Lower lobe of right lung (tissue), 2 donors: ENCODE measurements at regions not wholly inside any gene's neighbourhood (a gene's known extent, or its start where the extent isn't known, plus 50 kb on each side); places are given as distances from the start of the nearest gene placed in this dataset.
A peak's percentile ranks its signal among the peaks of the same experiment; 100 is the strongest.

ENCODE experiments used
- ATAC-seq, 2 donors: fragments of 200-7000 bp; cut with Tn5 transposase; one replicate each; pipeline ENCODE4 v1.9.1; 2020 to 2022; ENCODE audit warnings: mild to moderate bottlenecking in 2 of 2, moderate library complexity in 2 of 2
- DNase-seq: peaks from one replicate; pipeline ENCODE4 v3.0.0-alpha.2; 2020
- H3K27ac ChIP-seq: fragments of 200-600 bp; one replicate; pipeline ENCODE4 v1.8.0; 2022
- H3K27me3 ChIP-seq: fragments of 200-600 bp; one replicate; pipeline ENCODE4 v1.8.0; 2022; ENCODE audit warnings: low read depth
- H3K36me3 ChIP-seq: fragments of 200-600 bp; one replicate; pipeline ENCODE4 v1.8.0; 2022; ENCODE audit warnings: mild to moderate bottlenecking
- H3K4me1 ChIP-seq: fragments of 200-600 bp; one replicate; pipeline ENCODE4 v1.8.0; 2022
- H3K4me3 ChIP-seq: fragments of 200-600 bp; one replicate; pipeline ENCODE4 v1.8.0; 2022; ENCODE audit warnings: mild to moderate bottlenecking
- H3K9me3 ChIP-seq: fragments of 200-600 bp; one replicate; pipeline ENCODE4 v1.8.0; 2022
- intact Hi-C: fragments of 100-400 bp; cut with DNase I; formaldehyde crosslinking; loops from one replicate; pipeline ENCODE4 v1.11.0; 2022
- TF ChIP-seq, protein P1 (sequence below): fragments of 200-600 bp; IDR thresholded peaks from one replicate; pipeline ENCODE4 v1.8.0; 2022; ENCODE audit warnings: antibody characterized with exemption, mild to moderate bottlenecking
- donor health status: DM: no; HTN: yes; CAD: no; lungs with severe emphysema.

DNA sequence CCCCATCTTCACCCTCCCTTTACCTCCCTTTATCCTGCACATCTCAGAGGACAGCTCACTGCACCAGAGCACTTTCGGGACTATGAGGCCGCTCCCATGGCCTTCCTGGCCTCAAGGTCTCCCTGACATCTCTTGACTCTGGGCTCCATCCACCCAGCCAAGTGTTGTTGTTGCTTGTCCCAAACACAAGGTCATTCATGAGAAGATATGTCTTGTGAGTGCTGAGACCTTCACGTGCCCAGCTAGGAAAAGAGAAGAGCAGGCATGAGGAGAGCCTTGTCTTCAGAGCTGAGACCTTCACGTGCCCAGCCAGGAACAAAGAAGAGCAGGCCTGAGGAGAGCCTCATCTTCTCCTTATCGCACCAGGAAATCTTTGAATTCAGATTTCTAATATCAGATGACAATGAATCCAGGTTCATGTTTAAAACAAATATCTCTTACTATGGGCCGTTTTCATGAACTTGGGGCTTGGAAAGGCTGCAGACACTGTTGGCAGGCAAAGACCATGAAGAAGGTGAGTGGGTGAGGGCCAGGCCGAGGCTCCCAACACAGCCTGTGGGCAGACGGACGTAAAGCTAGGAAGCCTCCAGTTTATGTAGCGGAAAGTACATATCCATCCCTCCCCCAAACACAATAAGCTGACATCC is 256.1 kb downstream of the NDUFA10 start:
- Histone ChIP-seq H3K4me1 (no peaks in the 10 kb centered on the region), H3K36me3 (no peaks in the 10 kb centered on the region), H3K4me3 (no peak overlapping the region), H3K27ac (no peak overlapping the region), H3K9me3 (peaks cover 6% of the 10 kb centered on the region), H3K27me3 (no peaks in the 10 kb centered on the region)
- peak; percentile 14 for DNase-seq
- TF ChIP-seq, protein P1, sequence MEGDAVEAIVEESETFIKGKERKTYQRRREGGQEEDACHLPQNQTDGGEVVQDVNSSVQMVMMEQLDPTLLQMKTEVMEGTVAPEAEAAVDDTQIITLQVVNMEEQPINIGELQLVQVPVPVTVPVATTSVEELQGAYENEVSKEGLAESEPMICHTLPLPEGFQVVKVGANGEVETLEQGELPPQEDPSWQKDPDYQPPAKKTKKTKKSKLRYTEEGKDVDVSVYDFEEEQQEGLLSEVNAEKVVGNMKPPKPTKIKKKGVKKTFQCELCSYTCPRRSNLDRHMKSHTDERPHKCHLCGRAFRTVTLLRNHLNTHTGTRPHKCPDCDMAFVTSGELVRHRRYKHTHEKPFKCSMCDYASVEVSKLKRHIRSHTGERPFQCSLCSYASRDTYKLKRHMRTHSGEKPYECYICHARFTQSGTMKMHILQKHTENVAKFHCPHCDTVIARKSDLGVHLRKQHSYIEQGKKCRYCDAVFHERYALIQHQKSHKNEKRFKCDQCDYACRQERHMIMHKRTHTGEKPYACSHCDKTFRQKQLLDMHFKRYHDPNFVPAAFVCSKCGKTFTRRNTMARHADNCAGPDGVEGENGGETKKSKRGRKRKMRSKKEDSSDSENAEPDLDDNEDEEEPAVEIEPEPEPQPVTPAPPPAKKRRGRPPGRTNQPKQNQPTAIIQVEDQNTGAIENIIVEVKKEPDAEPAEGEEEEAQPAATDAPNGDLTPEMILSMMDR, result no peak
- ATAC-seq, result no peak
- intact Hi-C loops, result no loop called here

DNA sequence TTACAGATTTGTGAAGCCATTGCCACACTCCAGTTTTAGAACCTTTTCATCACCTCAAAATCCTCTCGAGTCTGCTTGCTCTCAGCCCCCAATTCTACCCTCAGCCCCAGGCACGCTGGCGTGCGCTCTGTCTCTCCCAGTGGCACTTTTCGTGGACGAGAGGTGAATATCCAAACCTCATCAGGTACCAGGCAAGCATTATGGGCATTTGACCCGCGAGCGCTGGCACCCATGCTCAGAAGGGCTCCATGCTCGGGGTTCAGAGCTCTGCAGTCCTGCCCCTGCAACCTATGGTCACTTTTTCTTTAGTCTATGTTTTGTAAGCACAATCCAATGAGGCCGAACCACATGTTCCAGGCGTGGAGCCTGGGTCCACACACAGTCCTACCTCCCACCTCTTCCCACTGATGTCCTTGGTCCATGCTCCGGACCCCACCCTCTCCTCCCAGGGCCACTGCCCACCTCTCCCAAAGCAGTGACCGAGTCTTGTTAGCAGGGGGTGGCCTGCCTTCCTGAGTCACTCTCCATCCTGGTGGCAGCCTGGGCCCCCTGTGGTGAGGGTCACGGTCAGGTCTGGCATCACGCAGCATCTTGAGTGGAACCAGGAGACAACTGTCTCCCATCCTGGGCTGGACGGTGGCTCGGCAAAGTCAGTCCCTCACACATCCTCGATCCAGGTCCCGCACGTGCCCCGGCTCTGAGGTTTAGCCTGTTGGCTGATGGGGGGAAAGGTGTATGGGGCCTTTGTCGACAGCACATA is 256.9 kb downstream of the NDUFA10 start:
- TF ChIP-seq, protein P1, result no peak
- Histone ChIP-seq H3K27me3 (no peaks in the 10 kb centered on the region), H3K4me1 (no peaks in the 10 kb centered on the region), H3K9me3 (peaks cover 6% of the 10 kb centered on the region), H3K4me3 (no peak overlapping the region), H3K27ac (no peak overlapping the region), H3K36me3 (no peaks in the 10 kb centered on the region)
- peak; percentile 36 for DNase-seq
- intact Hi-C loops, result no loop called here
- no peak for ATAC-seq

GRCh38 chr2:239767021-239767905 is 257.9 kb downstream of the NDUFA10 start:
- ATAC-seq, result no peak
- H3K27ac ChIP-seq, result no peak overlapping the region
- no peaks in the 10 kb centered on the region for H3K36me3 ChIP-seq
- H3K4me3 ChIP-seq, result no peak overlapping the region
- H3K9me3 ChIP-seq, result peaks cover 6% of the 10 kb centered on the region
- H3K4me1 ChIP-seq, result no peaks in the 10 kb centered on the region
- TF ChIP-seq, protein P1, result no peak
- no peaks in the 10 kb centered on the region for H3K27me3 ChIP-seq
- intact Hi-C loops, result no loop called here
- peak; percentile 22 for DNase-seq

DNA sequence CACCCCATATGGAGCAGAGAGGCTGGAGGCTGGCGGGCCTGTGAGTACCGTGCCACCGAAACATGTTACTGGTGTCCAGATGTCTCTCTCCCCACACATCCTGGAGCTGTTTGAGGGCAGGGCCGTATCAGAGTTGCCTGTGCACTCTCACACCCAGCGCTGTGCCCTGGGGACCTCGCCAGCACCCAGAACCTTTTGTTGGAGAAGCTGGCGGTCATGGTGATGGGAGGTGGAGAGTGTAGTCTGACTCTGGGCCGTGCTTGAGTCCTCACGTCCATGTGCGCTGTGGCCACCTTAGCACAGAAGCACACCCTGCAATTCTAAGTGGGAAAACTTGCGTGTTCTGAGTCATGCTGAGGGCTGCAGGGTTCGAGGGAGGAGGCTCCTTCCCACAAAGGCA is 259.2 kb downstream of the NDUFA10 start:
- no peaks in the 10 kb centered on the region for H3K27me3 ChIP-seq
- H3K4me1 ChIP-seq, result no peaks in the 10 kb centered on the region
- no peak overlapping the region for H3K27ac ChIP-seq
- intact Hi-C loops, result no loop called here
- H3K9me3 ChIP-seq, result no peaks in the 10 kb centered on the region
- H3K4me3 ChIP-seq, result no peak overlapping the region
- H3K36me3 ChIP-seq, result no peaks in the 10 kb centered on the region
- DNase-seq, result peak; percentile 29
- ATAC-seq, result no peak
- TF ChIP-seq, protein P1, result no peak

DNA sequence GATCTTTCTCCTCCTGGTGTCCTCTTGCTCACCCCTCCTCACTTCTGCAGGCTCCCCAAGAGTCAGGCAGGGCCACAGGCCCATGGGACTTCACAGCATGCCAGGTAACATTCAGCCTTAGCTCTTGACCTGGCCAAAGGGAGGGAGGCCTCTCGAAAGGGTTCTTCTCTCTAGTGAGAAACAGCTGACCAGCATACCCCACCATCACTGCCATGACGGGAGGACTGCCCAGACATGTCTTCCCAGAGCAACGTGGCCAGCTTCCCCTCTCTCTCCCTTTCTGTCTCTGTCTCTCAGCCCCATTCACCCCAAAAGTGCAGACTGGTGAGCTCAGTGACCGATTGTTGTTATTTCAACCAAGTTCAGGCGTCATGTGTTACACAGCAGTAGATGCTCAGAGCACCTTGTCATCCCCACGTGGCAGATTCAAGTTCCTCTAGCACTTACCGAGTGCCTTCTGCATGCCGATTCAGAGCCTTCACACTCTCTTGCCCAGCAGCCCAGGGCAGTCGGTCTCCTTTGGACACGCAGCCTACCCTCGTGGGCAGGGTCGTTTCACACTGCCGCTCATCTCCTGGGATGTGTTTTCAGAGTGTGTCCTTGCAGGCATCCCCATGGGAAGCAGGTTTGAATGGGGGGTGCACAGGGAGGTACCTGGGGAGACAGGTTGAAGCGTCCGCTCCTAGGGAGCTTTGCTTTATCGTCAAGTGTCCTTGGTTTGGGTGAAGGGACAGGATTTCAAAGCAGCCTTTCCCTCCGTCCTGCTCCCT is 259.9 kb downstream of the NDUFA10 start:
- Histone ChIP-seq H3K36me3 (no peaks in the 10 kb centered on the region), H3K27me3 (no peaks in the 10 kb centered on the region), H3K4me3 (no peak overlapping the region), H3K4me1 (no peaks in the 10 kb centered on the region), H3K9me3 (no peaks in the 10 kb centered on the region), H3K27ac (no peak overlapping the region)
- TF ChIP-seq, protein P1, result no peak
- ATAC-seq (no peak), DNase-seq (peak; percentile 20)
- intact Hi-C loops, result no loop called here
